ENCODE measurements at regions not wholly inside any gene's neighbourhood (a gene's known extent, or its start where the extent isn't known, plus 50 kb on each side); places are given as distances from the start of the nearest gene placed in this dataset.
A peak's percentile ranks its signal among the peaks of the same experiment; 100 is the strongest.

DNA sequence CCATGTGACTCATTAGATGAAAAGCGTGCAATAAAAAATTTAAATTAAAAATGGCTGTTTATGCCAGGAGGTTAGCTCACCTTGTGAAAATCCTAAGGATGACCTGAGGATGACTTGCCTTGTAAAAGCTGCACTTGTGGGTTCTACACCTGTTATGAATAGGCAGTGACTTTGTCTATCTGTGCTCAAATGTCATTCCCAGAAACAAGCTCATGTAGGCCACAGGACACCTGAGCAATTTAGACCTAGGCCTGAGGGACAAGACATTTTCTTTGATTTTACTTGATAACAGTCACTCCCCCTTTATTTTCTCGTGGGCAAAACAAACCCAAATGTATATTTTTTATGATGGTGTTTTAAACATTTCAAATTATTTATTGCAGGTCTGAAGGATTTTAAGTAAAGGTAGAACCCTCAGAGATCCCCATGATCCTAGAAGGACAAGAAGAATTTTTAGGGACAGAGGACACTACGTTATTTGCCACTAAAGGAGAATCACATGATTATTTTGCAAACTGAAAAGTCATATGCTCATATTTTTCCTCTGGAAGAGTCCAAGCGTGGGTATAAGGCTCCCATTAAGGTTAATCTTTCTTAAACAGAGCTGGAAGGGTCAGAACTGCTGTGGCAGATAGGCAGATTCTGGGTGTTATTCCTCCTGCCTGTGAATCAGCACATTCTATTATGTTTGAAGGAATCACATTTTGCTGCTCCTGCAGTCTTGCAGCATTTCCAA lies 277.5 kb upstream of the MAN1A1 start:
- WGBS: 97% methylated on average over 3 of the region's 4 CpGs
- Histone ChIP-seq H3K27me3 (ENCODE audit: insufficient read depth, low read length) (no peaks in the 10 kb centered on the region), H3K9ac (ENCODE audit: low read depth, low read length) (peak overlapping the region; percentile 5; the same call in 1 of the 2 replicates), H3K27ac (ENCODE audit: low read depth, low read length) (no peak overlapping the region; the same call in 1 of the 2 replicates), H3K9me3 (ENCODE audit: insufficient read depth, low read depth, low read length) (no peaks in the 10 kb centered on the region), H3K36me3 (ENCODE audit: insufficient read depth, low read length) (no peaks in the 10 kb centered on the region), H3K4me3 (ENCODE audit: low read length) (no peak overlapping the region), H3K4me1 (ENCODE audit: insufficient read depth, low read length) (peaks cover 22% of the 10 kb centered on the region)

DNA sequence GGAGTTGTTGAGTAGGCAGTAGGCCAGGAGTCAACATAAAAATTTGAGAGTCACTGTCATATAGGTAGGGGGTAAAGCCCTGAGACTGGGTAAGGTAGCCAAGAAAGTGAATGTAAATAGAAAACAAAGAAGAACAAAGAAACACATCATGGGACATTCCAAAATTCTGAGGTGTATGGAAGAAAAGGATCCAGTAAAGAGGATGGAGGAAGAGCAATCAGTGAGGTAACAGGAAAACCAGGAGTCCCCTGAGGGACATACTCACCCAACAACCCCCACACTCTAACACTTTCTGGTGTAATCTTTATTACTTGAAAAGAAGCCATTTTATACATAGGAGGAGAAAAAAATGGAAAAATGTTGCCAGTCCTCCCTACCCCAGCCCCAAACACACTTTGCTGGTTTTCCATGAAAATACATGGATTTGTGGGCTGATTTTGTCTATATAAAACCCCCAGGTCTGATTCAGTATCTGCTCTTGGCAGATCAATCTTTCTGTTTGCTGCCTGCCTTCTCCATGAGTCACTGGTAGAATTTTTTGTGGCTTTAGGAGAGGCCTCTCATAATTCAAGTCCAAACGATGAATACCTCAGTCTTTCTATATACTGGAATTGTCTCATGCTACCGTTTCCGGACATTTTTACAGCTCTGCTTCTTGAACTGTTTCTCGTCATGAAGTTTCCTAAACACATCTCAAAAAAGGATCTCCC lies 271.4 kb upstream of the MAN1A1 start:
- Histone ChIP-seq H3K9me3 (ENCODE audit: insufficient read depth, low read depth, low read length) (no peaks in the 10 kb centered on the region), H3K27me3 (ENCODE audit: insufficient read depth, low read length) (no peaks in the 10 kb centered on the region), H3K27ac (ENCODE audit: low read depth, low read length) (peak overlapping the region; percentile 20; the same call in 1 of the 2 replicates), H3K36me3 (ENCODE audit: insufficient read depth, low read length) (no peaks in the 10 kb centered on the region), H3K9ac (ENCODE audit: low read depth, low read length) (no peak overlapping the region), H3K4me3 (ENCODE audit: low read length) (no peak overlapping the region), H3K4me1 (ENCODE audit: insufficient read depth, low read length) (peaks cover 31% of the 10 kb centered on the region)
- 91% methylated on average over 4 of the region's 4 CpGs for WGBS

DNA sequence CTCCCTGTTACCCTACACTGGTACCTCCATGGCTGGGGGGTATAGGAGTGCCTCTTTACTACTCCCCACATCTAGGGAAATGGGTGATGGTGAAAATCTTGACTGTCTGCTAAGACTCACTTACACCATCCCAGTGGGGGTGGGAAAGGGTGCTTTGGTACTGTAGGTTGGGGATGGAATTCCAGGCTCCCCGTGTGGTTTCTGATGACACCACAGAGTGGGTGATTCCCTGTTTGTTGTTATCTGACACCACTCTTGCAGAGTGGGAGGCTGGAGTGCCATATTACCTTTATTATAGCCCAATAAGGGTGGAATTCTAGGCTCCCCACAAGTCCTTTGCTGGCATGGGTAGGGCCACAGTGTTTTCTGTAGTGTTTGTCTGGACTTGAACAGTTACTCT lies 264.6 kb upstream of the MAN1A1 start:
- WGBS: 62% methylated on average over 1 of the region's 1 CpG
- H3K27me3 ChIP-seq (ENCODE audit: insufficient read depth, low read length): no peaks in the 10 kb centered on the region
- no peaks in the 10 kb centered on the region for H3K36me3 ChIP-seq (ENCODE audit: insufficient read depth, low read length)
- H3K9me3 ChIP-seq (ENCODE audit: insufficient read depth, low read depth, low read length): no peaks in the 10 kb centered on the region
- peaks cover 5% of the 10 kb centered on the region; the same call in 1 of the 2 replicates for H3K4me1 ChIP-seq (ENCODE audit: insufficient read depth, low read length)
- H3K4me3 ChIP-seq (ENCODE audit: low read length): no peak overlapping the region
- no peak overlapping the region for H3K27ac ChIP-seq (ENCODE audit: low read depth, low read length)
- no peak overlapping the region for H3K9ac ChIP-seq (ENCODE audit: low read depth, low read length)

DNA sequence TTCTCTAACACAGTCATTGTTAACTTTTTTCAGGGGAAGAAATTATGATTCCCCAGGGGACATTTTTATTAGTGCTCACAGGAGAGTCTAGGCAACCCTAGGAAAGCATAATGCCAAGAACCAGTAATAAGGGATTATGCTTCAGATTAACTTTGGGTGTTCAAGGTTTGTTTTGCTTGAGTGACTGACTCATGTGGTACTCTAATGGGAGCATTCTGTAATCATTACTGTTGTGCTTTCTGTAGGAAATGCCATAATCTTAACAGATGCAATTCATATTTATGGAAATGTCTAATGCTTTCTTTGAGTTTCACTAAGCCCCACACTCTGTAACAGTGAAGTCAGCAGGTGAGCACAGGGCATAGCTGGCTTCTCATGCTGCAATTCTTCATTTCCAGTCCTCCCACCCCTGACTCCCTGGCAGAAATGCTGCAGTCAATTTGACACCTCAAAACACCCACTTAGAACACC lies 263.4 kb upstream of the MAN1A1 start:
- Histone ChIP-seq H3K27me3 (ENCODE audit: insufficient read depth, low read length) (no peaks in the 10 kb centered on the region), H3K27ac (ENCODE audit: low read depth, low read length) (no peak overlapping the region), H3K9ac (ENCODE audit: low read depth, low read length) (no peak overlapping the region), H3K9me3 (ENCODE audit: insufficient read depth, low read depth, low read length) (no peaks in the 10 kb centered on the region), H3K4me3 (ENCODE audit: low read length) (no peak overlapping the region), H3K4me1 (ENCODE audit: insufficient read depth, low read length) (peaks cover 6% of the 10 kb centered on the region; the same call in 1 of the 2 replicates), H3K36me3 (ENCODE audit: insufficient read depth, low read length) (no peaks in the 10 kb centered on the region)

DNA sequence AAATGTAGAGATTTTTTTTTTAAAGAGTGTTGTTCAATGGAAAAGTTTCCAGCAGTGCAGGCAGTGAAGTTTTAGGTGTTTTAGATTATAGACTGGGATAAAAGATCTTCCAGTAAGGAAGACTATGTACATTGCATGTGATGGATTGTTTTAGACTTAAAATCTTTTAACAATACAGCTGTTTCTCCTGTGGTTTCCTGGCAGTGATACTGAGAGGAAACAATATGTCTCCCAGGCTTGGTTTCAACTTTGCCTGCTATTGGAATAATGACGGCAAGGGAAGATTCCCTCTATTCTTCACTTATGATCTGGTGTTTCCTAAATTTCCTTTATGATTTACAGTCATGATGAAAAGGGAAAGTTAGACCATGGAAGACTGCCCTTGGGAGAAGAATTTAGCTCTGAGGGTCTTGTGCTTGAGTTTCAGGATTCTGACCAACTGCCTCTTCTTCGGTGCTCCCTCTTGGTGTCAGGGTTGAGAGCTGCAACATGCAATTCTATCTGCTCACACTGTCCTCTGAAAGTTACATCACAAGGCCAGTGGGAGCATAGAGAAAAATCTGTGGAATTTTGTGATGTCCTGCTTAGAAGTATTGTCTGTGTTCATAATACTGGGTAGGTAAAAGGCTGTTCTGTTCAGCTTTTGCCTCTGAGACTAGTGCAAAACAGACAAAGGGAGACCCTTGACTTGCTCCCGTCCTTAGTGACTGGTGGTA lies 262.8 kb upstream of the MAN1A1 start:
- Histone ChIP-seq H3K9me3 (ENCODE audit: insufficient read depth, low read depth, low read length) (no peaks in the 10 kb centered on the region), H3K9ac (ENCODE audit: low read depth, low read length) (no peak overlapping the region), H3K36me3 (ENCODE audit: insufficient read depth, low read length) (no peaks in the 10 kb centered on the region), H3K4me3 (ENCODE audit: low read length) (no peak overlapping the region), H3K27me3 (ENCODE audit: insufficient read depth, low read length) (no peaks in the 10 kb centered on the region), H3K4me1 (ENCODE audit: insufficient read depth, low read length) (peaks cover 6% of the 10 kb centered on the region; the same call in 1 of the 2 replicates), H3K27ac (ENCODE audit: low read depth, low read length) (no peak overlapping the region)
- 81% methylated on average over 2 of the region's 3 CpGs for WGBS

DNA sequence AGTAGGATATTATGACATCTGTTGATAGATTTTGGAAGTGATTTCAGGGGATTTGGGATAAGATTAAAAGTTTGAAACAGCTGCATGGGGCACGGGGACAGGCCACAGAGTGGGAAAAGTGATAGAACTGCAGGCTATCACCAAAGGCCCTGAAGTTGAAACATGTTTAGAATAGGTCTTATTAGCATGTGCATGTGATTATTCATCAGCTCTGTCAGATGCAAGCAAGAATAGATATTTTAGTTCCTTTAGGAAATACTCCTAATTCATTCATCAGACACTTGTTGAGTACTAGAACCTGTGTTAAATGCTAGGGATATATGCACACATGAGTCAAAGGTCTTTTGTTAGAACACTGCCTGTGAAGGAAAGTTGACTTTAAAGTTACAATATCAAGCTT lies 261.2 kb upstream of the MAN1A1 start:
- 85% methylated on average over 1 of the region's 1 CpG for WGBS
- Histone ChIP-seq H3K9me3 (ENCODE audit: insufficient read depth, low read depth, low read length) (no peaks in the 10 kb centered on the region), H3K4me3 (ENCODE audit: low read length) (no peak overlapping the region), H3K36me3 (ENCODE audit: insufficient read depth, low read length) (no peaks in the 10 kb centered on the region), H3K4me1 (ENCODE audit: insufficient read depth, low read length) (peaks cover 6% of the 10 kb centered on the region; the same call in 1 of the 2 replicates), H3K27me3 (ENCODE audit: insufficient read depth, low read length) (no peaks in the 10 kb centered on the region), H3K27ac (ENCODE audit: low read depth, low read length) (no peak overlapping the region), H3K9ac (ENCODE audit: low read depth, low read length) (no peak overlapping the region)

DNA sequence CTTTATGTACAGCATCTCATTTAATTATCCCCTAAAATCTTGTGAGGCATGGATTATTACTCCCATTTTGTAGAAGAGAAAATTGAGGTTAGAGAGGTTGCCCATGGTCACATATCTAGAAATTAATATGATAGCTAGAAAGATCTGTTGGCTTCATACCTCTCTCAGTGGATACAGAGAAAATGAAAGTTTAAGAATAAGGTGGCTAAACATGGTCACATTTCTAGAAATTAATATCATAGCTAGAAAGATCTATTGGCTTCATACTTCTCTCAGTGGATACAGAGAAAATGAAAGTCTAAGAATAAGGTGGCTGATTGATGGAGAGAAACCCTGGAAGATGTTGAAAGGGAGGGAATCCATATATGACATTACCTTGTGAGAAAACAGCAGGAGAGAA lies 260.7 kb upstream of the MAN1A1 start:
- H3K9ac ChIP-seq (ENCODE audit: low read depth, low read length): no peak overlapping the region

DNA sequence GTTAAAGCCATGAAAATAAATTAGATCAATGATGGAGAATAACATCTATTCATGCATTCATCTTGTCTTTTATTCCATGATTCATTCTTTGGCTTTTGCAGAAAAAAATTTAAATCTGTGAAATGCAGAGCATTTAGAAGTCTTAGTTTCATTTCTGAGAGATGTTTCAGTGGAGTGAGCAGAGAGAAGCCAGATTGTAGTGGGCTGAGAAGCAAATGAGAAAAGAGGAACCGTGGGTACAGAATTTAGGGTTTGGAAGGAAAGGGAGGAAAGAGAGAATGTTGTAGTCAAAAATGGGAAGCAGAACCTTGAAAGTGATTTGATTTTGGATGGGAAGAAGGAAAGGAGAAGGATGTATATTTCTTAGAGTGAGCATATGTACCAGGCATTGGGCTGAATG lies 260.3 kb upstream of the MAN1A1 start:
- H3K36me3 ChIP-seq (ENCODE audit: insufficient read depth, low read length): no peaks in the 10 kb centered on the region
- WGBS: 91% methylated on average over 1 of the region's 1 CpG
- no peaks in the 10 kb centered on the region for H3K9me3 ChIP-seq (ENCODE audit: insufficient read depth, low read depth, low read length)
- no peaks in the 10 kb centered on the region for H3K27me3 ChIP-seq (ENCODE audit: insufficient read depth, low read length)
- no peak overlapping the region for H3K27ac ChIP-seq (ENCODE audit: low read depth, low read length)
- no peak overlapping the region for H3K9ac ChIP-seq (ENCODE audit: low read depth, low read length)
- no peak overlapping the region for H3K4me3 ChIP-seq (ENCODE audit: low read length)
- H3K4me1 ChIP-seq (ENCODE audit: insufficient read depth, low read length): peaks cover 6% of the 10 kb centered on the region; the same call in 1 of the 2 replicates

More for the DNA sequence above, 260.7 kb upstream of the MAN1A1 start:
- no peaks in the 10 kb centered on the region for H3K27me3 ChIP-seq (ENCODE audit: insufficient read depth, low read length)
- H3K36me3 ChIP-seq (ENCODE audit: insufficient read depth, low read length): no peaks in the 10 kb centered on the region
- H3K27ac ChIP-seq (ENCODE audit: low read depth, low read length): no peak overlapping the region
- no peaks in the 10 kb centered on the region for H3K9me3 ChIP-seq (ENCODE audit: insufficient read depth, low read depth, low read length)
- peaks cover 6% of the 10 kb centered on the region; the same call in 1 of the 2 replicates for H3K4me1 ChIP-seq (ENCODE audit: insufficient read depth, low read length)
- no peak overlapping the region for H3K4me3 ChIP-seq (ENCODE audit: low read length)

DNA sequence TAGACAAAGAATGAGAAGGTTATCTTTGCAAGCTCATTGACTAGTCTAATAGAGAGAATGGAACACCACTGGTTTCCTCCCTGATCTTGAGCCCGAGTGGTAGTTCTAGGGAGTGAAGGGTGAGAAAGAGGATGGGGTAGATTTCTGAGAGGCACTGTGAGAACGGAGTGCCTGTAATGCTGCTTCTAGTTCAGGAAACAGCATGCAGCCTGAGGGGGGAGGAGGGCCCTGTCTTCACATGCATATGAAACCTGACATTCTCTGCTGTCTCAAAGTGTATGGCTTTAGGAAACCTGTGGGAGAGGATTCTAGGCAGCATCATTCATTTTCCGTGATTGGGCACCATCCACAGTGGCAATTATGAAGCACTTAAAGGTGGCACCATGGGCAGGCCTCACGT lies 259.4 kb upstream of the MAN1A1 start:
- H3K4me3 ChIP-seq (ENCODE audit: low read length): no peak overlapping the region
- no peaks in the 10 kb centered on the region for H3K9me3 ChIP-seq (ENCODE audit: insufficient read depth, low read depth, low read length)

DNA sequence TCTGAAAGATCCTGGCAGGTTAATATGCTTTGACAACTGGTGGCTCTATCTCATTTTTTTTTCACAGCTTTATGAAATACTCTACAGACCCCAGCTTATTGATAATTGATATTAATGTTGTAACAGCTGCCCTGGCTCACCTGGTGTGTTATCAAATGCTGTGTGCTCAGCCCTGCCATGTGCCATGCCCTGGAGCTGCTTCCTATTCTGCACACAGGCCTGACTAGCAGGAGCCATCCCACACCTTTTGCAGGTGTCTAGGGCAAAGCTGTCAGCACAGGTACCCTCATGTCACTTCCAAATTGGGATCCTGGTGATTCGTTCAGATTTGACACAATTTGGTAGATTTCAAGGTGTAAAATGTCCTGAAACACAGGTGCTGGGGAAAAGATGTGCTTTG lies 254.6 kb upstream of the MAN1A1 start:
- Histone ChIP-seq H3K36me3 (ENCODE audit: insufficient read depth, low read length) (no peaks in the 10 kb centered on the region), H3K4me1 (ENCODE audit: insufficient read depth, low read length) (peaks cover 1% of the 10 kb centered on the region; the same call in 1 of the 2 replicates), H3K9ac (ENCODE audit: low read depth, low read length) (no peak overlapping the region), H3K27me3 (ENCODE audit: insufficient read depth, low read length) (no peaks in the 10 kb centered on the region), H3K9me3 (ENCODE audit: insufficient read depth, low read depth, low read length) (no peaks in the 10 kb centered on the region), H3K4me3 (ENCODE audit: low read length) (no peak overlapping the region), H3K27ac (ENCODE audit: low read depth, low read length) (no peak overlapping the region)
- 89% methylated on average over 1 of the region's 1 CpG for WGBS

More for the DNA sequence above, 259.4 kb upstream of the MAN1A1 start:
- WGBS: 55% methylated on average over 4 of the region's 4 CpGs
- Histone ChIP-seq H3K9ac (ENCODE audit: low read depth, low read length) (no peak overlapping the region), H3K36me3 (ENCODE audit: insufficient read depth, low read length) (no peaks in the 10 kb centered on the region), H3K27me3 (ENCODE audit: insufficient read depth, low read length) (no peaks in the 10 kb centered on the region), H3K4me1 (ENCODE audit: insufficient read depth, low read length) (peaks cover 3% of the 10 kb centered on the region; the same call in 1 of the 2 replicates), H3K27ac (ENCODE audit: low read depth, low read length) (no peak overlapping the region)

DNA sequence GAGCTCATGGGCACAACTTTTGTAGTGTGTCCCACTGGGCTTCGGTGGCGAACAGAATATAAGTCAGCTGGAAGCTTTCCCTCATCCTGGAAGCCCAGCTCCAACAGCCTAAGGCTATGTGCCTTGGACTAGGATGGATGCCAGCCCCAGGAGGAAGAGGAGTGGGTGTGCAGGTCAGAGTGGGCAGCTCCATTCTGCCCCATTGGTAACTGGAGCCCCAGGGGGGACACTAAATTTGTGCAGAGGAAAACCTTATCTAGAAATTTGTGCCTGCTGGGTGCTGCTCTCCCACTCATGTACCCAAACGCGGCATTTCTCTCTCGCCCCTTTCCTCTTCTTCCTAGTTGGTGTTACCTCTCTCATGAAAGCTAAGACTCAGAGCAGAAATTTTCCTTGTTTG lies 253.9 kb upstream of the MAN1A1 start:
- Histone ChIP-seq H3K4me3 (ENCODE audit: low read length) (no peak overlapping the region), H3K27me3 (ENCODE audit: insufficient read depth, low read length) (no peaks in the 10 kb centered on the region), H3K27ac (ENCODE audit: low read depth, low read length) (no peak overlapping the region), H3K9ac (ENCODE audit: low read depth, low read length) (no peak overlapping the region), H3K4me1 (ENCODE audit: insufficient read depth, low read length) (no peaks in the 10 kb centered on the region), H3K9me3 (ENCODE audit: insufficient read depth, low read depth, low read length) (no peaks in the 10 kb centered on the region), H3K36me3 (ENCODE audit: insufficient read depth, low read length) (no peaks in the 10 kb centered on the region)
- WGBS: 93% methylated on average over 5 of the region's 5 CpGs
